Gastrocnemius medialis (tissue), 4 donors: ENCODE measurements at regions not wholly inside any gene's neighbourhood (a gene's known extent, or its start where the extent isn't known, plus 50 kb on each side); places are given as distances from the start of the nearest gene placed in this dataset.

Experiments
- CTCF ChIP-seq, 5 experiments: fragments of 450-650 bp in 3 of 5; fragments of 200-600 bp in 2 of 5; sonication (generic) in 2 of 5; IDR thresholded peaks in 4 of 5; conservative IDR thresholded peaks in 1 of 5; 1 replicate in 4 of 5; 2 replicates in 1 of 5; pipeline ENCODE4 v1.5.1; 2016 to 2019; ENCODE audit warnings: antibody characterized with exemption in 5 of 5, mild to moderate bottlenecking in 3 of 5, moderate library complexity in 3 of 5
- POLR2A ChIP-seq, 2 donors: fragments of 450-650 bp; IDR thresholded peaks; one replicate each; pipeline ENCODE4 v1.6.1; 2017; ENCODE audit warnings: antibody characterized with exemption in 2 of 2, mild to moderate bottlenecking in 2 of 2, moderate library complexity in 2 of 2

- no peak for TF ChIP-seq CTCF (IDR thresholded peaks at IDR 0.05 in 4 of 5, conservative IDR thresholded peaks at IDR 0.05 in 1 of 5)
- TF ChIP-seq POLR2A (IDR thresholded peaks at IDR 0.05): no peak
These were observed 148.0 kb downstream of the DIPK2A start for GRCh38 chr3:144119633-144120032.
